ENCODE measurements at regions not wholly inside any gene's neighbourhood (a gene's known extent, or its start where the extent isn't known, plus 50 kb on each side); places are given as distances from the start of the nearest gene placed in this dataset.
"Not testable (repeated sequence)": the region's sequence is repeated elsewhere in the genome, so short reads cannot be mapped to it uniquely, and the experiment has no call there.

- no peak for DNase-seq
Measured at GRCh38 chr12:83796531-83796930, 1109.8 kb downstream of the TMTC2 start.

DNA sequence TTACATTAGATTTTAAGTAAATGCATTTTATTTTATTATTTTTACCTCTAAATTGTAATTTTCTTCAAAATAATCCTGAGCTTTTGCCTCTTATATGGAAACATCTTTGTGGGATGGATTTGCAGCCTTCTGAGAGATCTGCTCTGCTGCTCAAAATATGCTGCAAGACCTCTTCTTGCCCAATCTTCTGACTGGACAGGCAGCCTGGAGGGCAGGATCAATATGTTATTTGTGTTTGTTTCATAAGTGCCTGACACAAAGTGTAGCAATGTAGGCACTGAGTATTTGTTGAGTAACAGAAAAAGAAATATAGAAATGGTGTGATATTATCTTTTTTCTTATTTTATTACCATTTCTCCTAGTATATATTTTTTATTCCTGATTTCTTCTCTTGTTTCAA lies 1106.9 kb downstream of the TMTC2 start:
- no peak for DNase-seq

- DNase-seq = no peak
Measured at GRCh38 chr12:83784298-83784890, 1097.7 kb downstream of the TMTC2 start.

- DNase-seq = no peak
Measured at GRCh38 chr12:83779526-83779925, 1092.8 kb downstream of the TMTC2 start.

DNA sequence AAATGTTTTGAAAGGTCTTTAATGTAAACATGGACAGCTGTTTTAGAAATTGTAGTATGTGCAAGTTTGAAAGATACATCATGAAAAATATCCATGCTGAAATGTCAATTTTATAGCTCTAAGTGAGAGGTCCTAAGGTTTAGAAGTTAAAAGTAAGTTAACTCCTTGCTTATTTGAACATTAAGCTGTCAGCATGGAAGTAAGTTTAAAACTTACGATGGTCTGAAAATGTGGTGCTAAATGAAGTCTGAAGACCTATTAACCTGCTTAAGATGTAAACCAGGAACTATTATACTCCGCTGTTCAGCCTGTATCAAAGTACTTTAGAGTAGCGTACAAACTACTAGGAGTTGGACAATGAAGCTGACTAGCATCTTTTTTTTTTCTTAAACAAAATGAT lies 1082.4 kb downstream of the TMTC2 start:
- DNase-seq = no peak

- no peak for DNase-seq
Measured at GRCh38 chr12:83767723-83768122, 1081.0 kb downstream of the TMTC2 start.

DNA sequence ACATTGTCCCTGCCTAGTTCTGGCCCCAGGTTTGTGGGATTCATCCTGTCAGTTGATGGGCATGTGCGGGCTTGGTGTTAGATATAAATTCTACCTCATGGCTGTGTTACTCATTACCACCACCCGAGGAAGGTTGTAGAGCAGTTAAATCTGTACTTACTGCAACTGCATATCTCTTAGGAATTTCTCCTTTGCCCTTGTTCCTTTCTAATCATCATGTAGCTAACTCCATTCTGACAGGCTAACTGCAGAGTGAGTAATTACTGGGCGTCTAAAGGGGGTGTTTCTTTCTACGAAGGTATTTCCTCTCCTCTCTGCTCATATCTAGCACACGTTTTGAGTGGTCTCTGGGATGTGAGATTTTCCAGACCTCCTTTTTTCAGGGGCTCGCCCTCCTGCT lies 1076.7 kb downstream of the TMTC2 start:
- DNase-seq = no peak

GRCh38 chr12:83759906-83760305 lies 1073.2 kb downstream of the TMTC2 start:
- no peak for DNase-seq

GRCh38 chr12:83758888-83759631 lies 1072.4 kb downstream of the TMTC2 start:
- no peak for DNase-seq

- no peak for DNase-seq
Measured at GRCh38 chr12:83753904-83754303, 1067.2 kb downstream of the TMTC2 start.

GRCh38 chr12:83753205-83753604 lies 1066.5 kb downstream of the TMTC2 start:
- DNase-seq = no peak

- DNase-seq = no peak
Measured at GRCh38 chr12:83739607-83740006, 1052.9 kb downstream of the TMTC2 start.

DNA sequence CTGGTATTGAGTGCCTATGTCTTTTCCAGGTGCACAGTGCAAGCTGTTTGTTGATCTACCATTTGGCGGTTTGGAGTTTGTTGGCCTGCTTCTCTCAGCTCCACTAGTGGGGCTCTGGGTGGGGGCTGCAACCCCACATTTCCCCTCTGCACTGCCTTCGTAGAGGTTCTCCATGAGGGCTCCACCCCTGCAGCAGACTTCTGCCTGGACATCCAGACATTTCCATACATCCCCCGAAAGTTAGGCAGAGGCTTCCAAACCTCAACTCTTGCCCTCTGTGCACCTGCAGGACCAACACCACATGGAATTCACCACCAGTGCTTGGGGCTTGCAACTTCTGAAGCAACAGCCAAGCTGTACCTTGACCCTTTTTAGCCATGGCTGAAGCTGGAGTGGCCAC lies 1024.1 kb downstream of the TMTC2 start:
- DNase-seq = no peak

DNA sequence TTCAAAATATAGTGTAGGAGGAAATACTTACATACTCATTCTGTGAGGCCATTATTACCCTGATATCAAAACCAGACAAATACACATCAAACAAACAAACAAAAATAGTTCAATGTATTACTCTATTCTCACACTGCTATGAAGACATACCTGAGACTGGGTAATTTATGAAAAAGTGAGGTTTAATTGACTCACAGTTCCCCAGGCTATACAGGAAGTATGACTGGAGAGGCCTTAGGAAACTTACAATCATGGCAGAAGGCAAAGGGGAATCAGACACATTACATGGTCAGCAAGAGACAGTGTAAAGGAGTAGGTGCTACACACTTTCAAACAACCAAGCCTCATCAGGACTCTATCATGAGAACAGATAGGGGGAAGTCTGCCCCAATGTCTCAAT lies 1023.2 kb downstream of the TMTC2 start:
- no peak for DNase-seq

- DNase-seq = no peak
Measured at GRCh38 chr12:83700838-83701237, 1014.1 kb downstream of the TMTC2 start.

GRCh38 chr12:83696311-83696710 lies 1009.6 kb downstream of the TMTC2 start:
- DNase-seq = not testable (repeated sequence)

DNA sequence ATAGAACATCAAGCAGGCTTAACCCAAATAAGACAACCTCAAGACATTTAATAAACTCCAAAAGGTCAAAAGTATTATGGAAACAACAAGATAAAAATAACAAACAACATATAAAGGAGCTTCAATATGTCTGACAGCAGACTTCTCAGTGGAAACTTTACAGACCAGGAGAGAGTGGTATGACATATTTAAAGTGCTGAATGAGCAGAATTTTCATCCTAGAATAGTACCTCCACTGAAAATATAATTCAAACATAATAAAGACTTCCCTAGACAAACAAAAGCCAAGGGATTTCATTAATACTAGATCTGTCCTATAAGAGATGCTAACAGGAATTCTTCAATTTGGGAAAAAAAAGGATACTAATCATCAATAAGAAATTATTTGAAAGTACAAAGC lies 1005.0 kb downstream of the TMTC2 start:
- no peak for DNase-seq

DNA sequence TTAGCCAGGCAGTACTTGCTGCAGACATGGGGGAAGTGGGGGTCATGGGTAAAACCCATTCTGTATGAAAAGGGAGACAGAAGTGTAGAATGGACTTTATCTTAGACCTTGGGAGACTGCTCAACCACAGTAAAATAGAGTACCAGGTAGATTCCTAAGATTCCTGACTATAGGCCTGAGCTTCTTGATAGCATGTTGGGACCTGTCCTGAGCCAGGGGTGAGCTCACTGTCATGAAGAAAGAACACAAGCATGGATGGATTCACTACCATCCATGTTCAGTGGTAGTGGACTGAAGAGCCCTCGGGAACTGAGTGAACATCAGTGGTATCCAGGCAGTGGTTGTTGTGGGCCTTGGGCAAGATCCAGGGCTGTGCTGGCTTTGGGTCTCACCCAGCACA lies 1003.8 kb downstream of the TMTC2 start:
- DNase-seq = no peak

- DNase-seq = no peak
Measured at GRCh38 chr12:83689333-83689732, 1002.6 kb downstream of the TMTC2 start.

GRCh38 chr12:83676781-83677295 lies 990.1 kb downstream of the TMTC2 start:
- DNase-seq = no peak

DNA sequence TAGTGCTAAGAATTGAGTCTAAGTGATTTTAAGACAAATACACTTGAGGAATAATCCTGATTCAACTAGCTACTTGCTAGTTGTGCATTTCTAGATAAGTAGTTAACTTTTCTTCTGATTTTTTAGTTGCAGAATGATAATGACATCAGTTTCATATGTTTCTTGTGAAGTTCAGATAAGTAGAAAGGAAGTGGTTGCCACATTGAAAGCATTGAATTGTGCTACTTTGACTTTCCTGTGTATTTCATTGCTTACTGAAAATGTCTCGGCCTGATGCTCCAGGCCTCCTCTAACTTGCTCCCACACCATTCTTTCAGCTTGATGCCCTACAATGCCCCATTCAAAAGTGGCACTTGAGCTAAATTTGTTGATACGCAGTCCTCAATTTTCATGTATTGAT lies 980.0 kb downstream of the TMTC2 start:
- no peak for DNase-seq

DNA sequence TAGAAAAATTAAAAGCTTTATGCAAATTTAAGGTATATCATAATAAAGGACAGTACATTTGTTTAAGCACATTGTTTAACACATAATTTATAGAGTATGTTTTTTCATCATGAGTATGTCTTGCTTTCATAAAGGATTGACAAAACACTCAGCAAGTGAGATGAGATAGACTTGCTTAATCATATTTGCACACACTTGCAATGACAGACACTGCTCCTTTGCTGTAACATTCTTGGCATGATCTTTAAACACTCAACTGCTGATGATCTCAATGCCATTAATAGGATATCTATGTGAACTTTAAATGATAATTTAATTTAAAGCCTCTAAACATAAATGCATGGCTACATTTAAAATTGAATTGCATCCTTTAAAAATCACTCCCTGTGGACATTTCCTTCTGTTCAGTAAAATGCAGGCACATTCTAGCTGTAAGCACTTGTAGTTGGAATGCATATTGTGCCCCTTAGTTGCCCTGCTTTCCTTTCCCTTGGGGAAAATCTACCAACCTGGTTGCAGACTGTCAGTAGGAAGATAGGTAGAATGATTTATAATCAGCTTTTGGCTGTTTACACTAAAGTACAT lies 979.0 kb downstream of the TMTC2 start:
- DNase-seq = no peak

GRCh38 chr12:83664650-83665049 lies 977.9 kb downstream of the TMTC2 start:
- DNase-seq = peak; percentile 77

- DNase-seq = no peak
Measured at GRCh38 chr12:83660727-83661358, 974.1 kb downstream of the TMTC2 start.
